ENCODE measurements at regions not wholly inside any gene's neighbourhood (a gene's known extent, or its start where the extent isn't known, plus 50 kb on each side); places are given as distances from the start of the nearest gene placed in this dataset.
A peak's percentile ranks its signal among the peaks of the same experiment; 100 is the strongest.

DNA sequence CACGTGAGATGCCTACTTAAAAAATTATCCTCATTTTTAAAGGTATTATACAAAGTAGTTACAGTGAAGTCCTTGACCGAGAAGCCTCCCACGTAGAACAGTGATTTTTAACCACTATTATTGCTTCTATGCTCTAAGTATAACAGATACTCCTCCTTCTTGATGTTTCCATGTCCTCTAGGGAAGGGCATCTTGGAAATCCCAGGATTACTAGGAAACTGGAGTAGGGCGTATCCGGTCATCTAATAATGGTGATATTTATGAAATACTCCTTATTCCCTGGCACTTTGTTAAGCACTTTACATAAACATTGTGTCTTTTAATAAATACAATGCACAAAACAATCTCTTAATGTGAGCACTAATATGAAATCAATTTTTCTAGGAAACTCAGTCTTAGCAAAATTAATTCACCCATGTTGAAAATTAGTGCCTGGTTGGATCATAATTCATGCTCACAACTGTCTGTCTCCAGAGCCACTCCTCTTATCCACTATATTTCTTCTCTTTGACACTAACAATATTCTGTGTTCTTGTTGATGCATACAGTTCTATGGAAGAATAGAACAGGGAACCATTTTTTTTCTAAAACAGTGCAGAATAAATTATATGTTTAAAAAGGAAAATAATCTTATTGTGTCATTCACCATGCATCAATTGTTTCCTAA, 128.6 kb upstream of the SEMA3E start:
- no peak overlapping the region for H3K9ac ChIP-seq (ENCODE audit: low read length in 3 of 3)
- H3K4me3 ChIP-seq (ENCODE audit: low read length in 3 of 3): no peak overlapping the region
- FAIRE-seq: no peak
- no peaks in the 10 kb centered on the region for H3K9me3 ChIP-seq (ENCODE audit: control insufficient read depth in 2 of 3, insufficient read depth in 1 of 3, low read length in 3 of 3)
- H3K27me3 ChIP-seq (ENCODE audit: control insufficient read depth, insufficient read depth, low read length): no peaks in the 10 kb centered on the region
- no peaks in the 10 kb centered on the region for H3K4me1 ChIP-seq (ENCODE audit: control insufficient read depth in 2 of 3, insufficient read depth in 2 of 3, low read depth in 1 of 3, low read length in 3 of 3)
- no peak for DNase-seq
- intact Hi-C loops (cut with DNase I): no loop called here
- TF ChIP-seq, protein P1, sequence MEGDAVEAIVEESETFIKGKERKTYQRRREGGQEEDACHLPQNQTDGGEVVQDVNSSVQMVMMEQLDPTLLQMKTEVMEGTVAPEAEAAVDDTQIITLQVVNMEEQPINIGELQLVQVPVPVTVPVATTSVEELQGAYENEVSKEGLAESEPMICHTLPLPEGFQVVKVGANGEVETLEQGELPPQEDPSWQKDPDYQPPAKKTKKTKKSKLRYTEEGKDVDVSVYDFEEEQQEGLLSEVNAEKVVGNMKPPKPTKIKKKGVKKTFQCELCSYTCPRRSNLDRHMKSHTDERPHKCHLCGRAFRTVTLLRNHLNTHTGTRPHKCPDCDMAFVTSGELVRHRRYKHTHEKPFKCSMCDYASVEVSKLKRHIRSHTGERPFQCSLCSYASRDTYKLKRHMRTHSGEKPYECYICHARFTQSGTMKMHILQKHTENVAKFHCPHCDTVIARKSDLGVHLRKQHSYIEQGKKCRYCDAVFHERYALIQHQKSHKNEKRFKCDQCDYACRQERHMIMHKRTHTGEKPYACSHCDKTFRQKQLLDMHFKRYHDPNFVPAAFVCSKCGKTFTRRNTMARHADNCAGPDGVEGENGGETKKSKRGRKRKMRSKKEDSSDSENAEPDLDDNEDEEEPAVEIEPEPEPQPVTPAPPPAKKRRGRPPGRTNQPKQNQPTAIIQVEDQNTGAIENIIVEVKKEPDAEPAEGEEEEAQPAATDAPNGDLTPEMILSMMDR (IDR thresholded peaks at IDR 0.05; ENCODE audit: borderline replicate concordance, extremely low read depth, insufficient read depth): no peak
- no peaks in the 10 kb centered on the region for H3K36me3 ChIP-seq (ENCODE audit: control insufficient read depth in 2 of 3, insufficient read depth in 3 of 3, low read length in 3 of 3)
- no peak overlapping the region for H3K27ac ChIP-seq (ENCODE audit: low read depth in 2 of 2, low read length in 2 of 2)

DNA sequence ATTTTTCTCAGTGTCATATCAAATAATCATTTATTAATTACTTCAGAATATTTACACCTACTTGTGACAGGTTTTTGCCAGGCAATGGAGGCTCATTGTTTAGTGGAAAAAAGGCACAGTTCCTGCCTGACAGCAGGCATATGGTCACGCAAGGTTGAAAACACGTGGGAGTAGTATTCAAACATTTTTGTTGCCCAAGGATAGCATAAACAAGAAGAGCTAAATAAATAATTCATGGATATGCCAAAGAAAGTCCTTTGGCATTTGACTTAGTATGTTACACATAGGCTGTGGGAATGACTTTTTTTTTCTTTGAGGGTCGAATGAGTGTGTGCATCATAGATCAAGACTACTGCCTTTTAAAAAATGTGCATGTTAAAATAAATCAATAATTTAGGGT, 120.5 kb upstream of the SEMA3E start:
- TF ChIP-seq, protein P1 (IDR thresholded peaks at IDR 0.05; ENCODE audit: borderline replicate concordance, extremely low read depth, insufficient read depth): no peak
- intact Hi-C loops (cut with DNase I): no loop called here
- Histone ChIP-seq H3K9me3 (ENCODE audit: control insufficient read depth in 2 of 3, insufficient read depth in 1 of 3, low read length in 3 of 3) (no peaks in the 10 kb centered on the region), H3K9ac (ENCODE audit: low read length in 3 of 3) (no peak overlapping the region), H3K4me1 (ENCODE audit: control insufficient read depth in 2 of 3, insufficient read depth in 2 of 3, low read depth in 1 of 3, low read length in 3 of 3) (no peaks in the 10 kb centered on the region), H3K36me3 (ENCODE audit: control insufficient read depth in 2 of 3, insufficient read depth in 3 of 3, low read length in 3 of 3) (no peaks in the 10 kb centered on the region), H3K4me3 (ENCODE audit: low read length in 3 of 3) (no peak overlapping the region), H3K27me3 (ENCODE audit: control insufficient read depth, insufficient read depth, low read length) (no peaks in the 10 kb centered on the region), H3K27ac (ENCODE audit: low read depth in 2 of 2, low read length in 2 of 2) (no peak overlapping the region)
- FAIRE-seq (no peak), DNase-seq (peak in 2 of 5 donors; percentile 15 to 19)

DNA sequence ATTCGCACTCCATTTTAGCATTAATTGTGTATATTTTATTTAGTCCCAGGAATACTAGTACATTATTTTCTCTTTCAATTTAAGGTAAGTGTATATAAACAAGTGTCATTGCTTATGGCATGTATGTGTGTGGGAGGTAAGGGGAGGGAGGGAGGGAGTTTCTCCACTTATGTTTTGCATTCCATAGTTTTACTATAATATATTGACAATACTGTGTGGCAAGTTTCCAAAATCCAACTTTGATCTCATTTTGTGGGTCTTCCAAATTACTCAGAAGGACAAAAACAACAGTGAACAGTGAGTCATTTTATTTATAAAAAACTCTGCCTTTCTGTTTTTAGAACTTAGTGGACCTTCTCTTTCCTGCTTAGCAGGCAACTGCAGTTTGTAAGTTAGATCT, 102.3 kb upstream of the SEMA3E start:
- Histone ChIP-seq H3K27me3 (ENCODE audit: control insufficient read depth, insufficient read depth, low read length) (no peaks in the 10 kb centered on the region), H3K4me1 (ENCODE audit: control insufficient read depth in 2 of 3, insufficient read depth in 2 of 3, low read depth in 1 of 3, low read length in 3 of 3) (no peaks in the 10 kb centered on the region), H3K9me3 (ENCODE audit: control insufficient read depth in 2 of 3, insufficient read depth in 1 of 3, low read length in 3 of 3) (no peaks in the 10 kb centered on the region), H3K27ac (ENCODE audit: low read depth in 2 of 2, low read length in 2 of 2) (no peak overlapping the region), H3K9ac (ENCODE audit: low read length in 3 of 3) (no peak overlapping the region), H3K4me3 (ENCODE audit: low read length in 3 of 3) (no peak overlapping the region), H3K36me3 (ENCODE audit: control insufficient read depth in 2 of 3, insufficient read depth in 3 of 3, low read length in 3 of 3) (no peaks in the 10 kb centered on the region)
- no peak for DNase-seq
- no peak for FAIRE-seq
- TF ChIP-seq, protein P1 (IDR thresholded peaks at IDR 0.05; ENCODE audit: borderline replicate concordance, extremely low read depth, insufficient read depth): no peak
- intact Hi-C loops (cut with DNase I): no loop called here

DNA sequence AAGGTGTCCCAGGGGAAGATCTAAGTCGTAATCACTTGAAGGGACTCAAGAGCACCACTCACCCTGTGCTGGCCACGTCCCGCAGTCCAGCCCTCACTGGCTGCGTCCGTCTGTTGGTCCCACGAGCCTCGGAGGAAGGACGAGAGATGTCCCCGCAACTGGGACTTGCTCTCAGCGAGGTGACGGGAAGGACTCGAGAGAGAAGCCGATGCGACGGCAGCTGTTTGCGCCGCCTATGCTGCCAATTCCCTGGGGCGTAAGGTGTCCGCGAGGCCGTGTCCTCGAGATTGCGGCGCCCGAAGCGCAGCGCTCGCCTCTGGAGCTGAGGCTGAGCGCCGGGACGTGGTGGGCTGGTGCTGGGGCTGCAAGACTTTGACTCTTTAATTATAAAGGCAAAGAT, 100.6 kb upstream of the SEMA3E start:
- TF ChIP-seq, protein P1 (IDR thresholded peaks at IDR 0.05; ENCODE audit: borderline replicate concordance, extremely low read depth, insufficient read depth): no peak
- Histone ChIP-seq H3K9ac (ENCODE audit: low read length in 3 of 3) (no peak overlapping the region), H3K27ac (ENCODE audit: low read depth in 2 of 2, low read length in 2 of 2) (no peak overlapping the region), H3K9me3 (ENCODE audit: control insufficient read depth in 2 of 3, insufficient read depth in 1 of 3, low read length in 3 of 3) (no peaks in the 10 kb centered on the region), H3K4me3 (ENCODE audit: low read length in 3 of 3) (no peak overlapping the region), H3K27me3 (ENCODE audit: control insufficient read depth, insufficient read depth, low read length) (no peaks in the 10 kb centered on the region), H3K36me3 (ENCODE audit: control insufficient read depth in 2 of 3, insufficient read depth in 3 of 3, low read length in 3 of 3) (no peaks in the 10 kb centered on the region), H3K4me1 (ENCODE audit: control insufficient read depth in 2 of 3, insufficient read depth in 2 of 3, low read depth in 1 of 3, low read length in 3 of 3) (no peaks in the 10 kb centered on the region)
- intact Hi-C loops (cut with DNase I): no loop called here
- no peak for FAIRE-seq
- peak in 1 of 5 donors; percentile 52 for DNase-seq
